HEK293 (cell line): ENCODE measurements at regions not wholly inside any gene's neighbourhood (a gene's known extent, or its start where the extent isn't known, plus 50 kb on each side); places are given as distances from the start of the nearest gene placed in this dataset.

Experiments used
- CTCF ChIA-PET: fragments of 350-600 bp; formaldehyde crosslinking; extraction: SDS; loops from one replicate; lab custom pipeline; 2021; ENCODE audit warnings: antibody characterized with exemption; lab: Yijun Ruan, JAX
- POLR2A ChIA-PET: fragments of 300-600 bp; formaldehyde crosslinking; extraction: SDS; loops from one replicate; lab custom pipeline; 2020; ENCODE audit warnings: antibody characterized with exemption, inconsistent platforms; lab: Yijun Ruan, JAX
- H3K27ac ChIP-seq: fragments of 200-500 bp; sonication (Bioruptor generic); 2 replicates; pipeline ENCODE4 v1.5.1; 2014; ENCODE audit warnings: low read depth, low read length, control low read depth, inconsistent platforms; ENCODE audit errors: extremely low read depth
- H3K36me3 ChIP-seq, 2 experiments: fragments of 200-500 bp in 1 of 2; sonication (Bioruptor generic) in 1 of 2; 1 replicate in 1 of 2; 2 replicates in 1 of 2; pipeline ENCODE4 v1.5.1; 2014 to 2017; ENCODE audit warnings: inconsistent platforms in 2 of 2, low read length in 2 of 2; ENCODE audit not compliant: control insufficient read depth in 2 of 2, insufficient read depth in 1 of 2
- H3K4me1 ChIP-seq: fragments of 200-500 bp; sonication (Bioruptor generic); 2 replicates; pipeline ENCODE4 v1.5.1; 2014; ENCODE audit warnings: mild to moderate bottlenecking, low read length, inconsistent platforms; ENCODE audit not compliant: control insufficient read depth, insufficient read depth
- H3K4me3 ChIP-seq: 2 replicates; pipeline ENCODE4 v1.5.1; 2011; ENCODE audit warnings: low read depth, mild to moderate bottlenecking, control low read depth, low read length, moderate library complexity
- H3K9me3 ChIP-seq: fragments of 200-500 bp; sonication (Bioruptor generic); 2 replicates; pipeline ENCODE4 v1.5.1; 2014; ENCODE audit warnings: low read depth, low read length, inconsistent platforms; ENCODE audit not compliant: control insufficient read depth, insufficient read depth
- BCL11B ChIP-seq: fragments of 450-650 bp; formaldehyde crosslinking; IDR thresholded peaks from 2 replicates; pipeline ENCODE4 v1.5.1; 2016; ENCODE audit warnings: low read depth, missing biosample characterization, missing genetic modification characterization
- EGR2 ChIP-seq: fragments of 450-650 bp; formaldehyde crosslinking; IDR thresholded peaks from 2 replicates; pipeline ENCODE4 v1.5.1; 2016; ENCODE audit warnings: low read depth, missing biosample characterization, missing genetic modification characterization
- KLF17 ChIP-seq: fragments of 450-650 bp; formaldehyde crosslinking; IDR thresholded peaks from 2 replicates; pipeline ENCODE4 v1.5.1; 2016; ENCODE audit warnings: missing biosample characterization, missing genetic modification characterization
- PRDM1 ChIP-seq: fragments of 450-650 bp; formaldehyde crosslinking; IDR thresholded peaks from 2 replicates; pipeline ENCODE4; 2016; ENCODE audit warnings: missing biosample characterization, missing genetic modification characterization
- ZBTB1 ChIP-seq: fragments of 450-650 bp; formaldehyde crosslinking; IDR thresholded peaks from 2 replicates; pipeline ENCODE4 v1.5.1; 2016; ENCODE audit warnings: missing biosample characterization, missing genetic modification characterization
- ZNF112 ChIP-seq: fragments of 450-650 bp; formaldehyde crosslinking; IDR thresholded peaks from 2 replicates; pipeline ENCODE4 v1.5.0; 2017; ENCODE audit warnings: missing biosample characterization, missing genetic modification characterization
- ZNF138 ChIP-seq: fragments of 450-650 bp; formaldehyde crosslinking; IDR thresholded peaks from 2 replicates; pipeline ENCODE4 v1.5.1; 2016; ENCODE audit warnings: missing biosample characterization, missing genetic modification characterization, borderline replicate concordance
- ZNF18 ChIP-seq: fragments of 450-650 bp; formaldehyde crosslinking; IDR thresholded peaks from 2 replicates; pipeline ENCODE4 v1.5.1; 2016; ENCODE audit warnings: missing biosample characterization, missing genetic modification characterization
- ZNF211 ChIP-seq: fragments of 450-650 bp; formaldehyde crosslinking; IDR thresholded peaks from 2 replicates; pipeline ENCODE4 v1.5.1; 2016; ENCODE audit warnings: low read depth, missing biosample characterization, missing genetic modification characterization
- ZNF510 ChIP-seq: fragments of 450-650 bp; formaldehyde crosslinking; IDR thresholded peaks from 2 replicates; pipeline ENCODE4 v1.5.1; 2018; ENCODE audit warnings: mild to moderate bottlenecking, missing genetic modification characterization, missing biosample characterization; ENCODE audit not compliant: insufficient replicate concordance
- ZNF561 ChIP-seq: fragments of 450-650 bp; IDR thresholded peaks from 2 replicates; pipeline ENCODE4 v1.5.1; 2018; ENCODE audit warnings: missing biosample characterization, missing genetic modification characterization, borderline replicate concordance
- TF ChIP-seq, protein P1 (sequence below): fragments of 450-650 bp; formaldehyde crosslinking; IDR thresholded peaks from 2 replicates; pipeline ENCODE4 v1.5.1; 2016; ENCODE audit warnings: missing biosample characterization, missing genetic modification characterization
- TF ChIP-seq, protein P2 (sequence below): fragments of 450-650 bp; formaldehyde crosslinking; IDR thresholded peaks from 2 replicates; pipeline ENCODE4 v1.5.1; 2017; ENCODE audit warnings: missing biosample characterization, missing genetic modification characterization
- TF ChIP-seq, protein P3 (sequence below): fragments of 450-650 bp; formaldehyde crosslinking; IDR thresholded peaks from 2 replicates; pipeline ENCODE4 v1.5.1; 2016; ENCODE audit warnings: missing biosample characterization, missing genetic modification characterization

GRCh38 chr6:144702781-144703180 lies 417.6 kb downstream of the UTRN start:
- peaks cover 0 to 3% of the 10 kb centered on the region in 2 experiments; a peak in 1 of 3 replicates for H3K36me3 ChIP-seq
- TF ChIP-seq KLF17 (tag by site-specific recombination) (no peak), BCL11B (tag by site-specific recombination) (no peak), ZNF211 (tag by site-specific recombination) (no peak), ZNF561 (tag by site-specific recombination) (no peak), ZNF510 (tag by site-specific recombination) (no peak), PRDM1 (tag by site-specific recombination) (no peak), ZNF18 (tag by site-specific recombination) (no peak), EGR2 (tag by site-specific recombination) (no peak), ZBTB1 (tag by site-specific recombination) (no peak)
- TF ChIP-seq, protein P1, sequence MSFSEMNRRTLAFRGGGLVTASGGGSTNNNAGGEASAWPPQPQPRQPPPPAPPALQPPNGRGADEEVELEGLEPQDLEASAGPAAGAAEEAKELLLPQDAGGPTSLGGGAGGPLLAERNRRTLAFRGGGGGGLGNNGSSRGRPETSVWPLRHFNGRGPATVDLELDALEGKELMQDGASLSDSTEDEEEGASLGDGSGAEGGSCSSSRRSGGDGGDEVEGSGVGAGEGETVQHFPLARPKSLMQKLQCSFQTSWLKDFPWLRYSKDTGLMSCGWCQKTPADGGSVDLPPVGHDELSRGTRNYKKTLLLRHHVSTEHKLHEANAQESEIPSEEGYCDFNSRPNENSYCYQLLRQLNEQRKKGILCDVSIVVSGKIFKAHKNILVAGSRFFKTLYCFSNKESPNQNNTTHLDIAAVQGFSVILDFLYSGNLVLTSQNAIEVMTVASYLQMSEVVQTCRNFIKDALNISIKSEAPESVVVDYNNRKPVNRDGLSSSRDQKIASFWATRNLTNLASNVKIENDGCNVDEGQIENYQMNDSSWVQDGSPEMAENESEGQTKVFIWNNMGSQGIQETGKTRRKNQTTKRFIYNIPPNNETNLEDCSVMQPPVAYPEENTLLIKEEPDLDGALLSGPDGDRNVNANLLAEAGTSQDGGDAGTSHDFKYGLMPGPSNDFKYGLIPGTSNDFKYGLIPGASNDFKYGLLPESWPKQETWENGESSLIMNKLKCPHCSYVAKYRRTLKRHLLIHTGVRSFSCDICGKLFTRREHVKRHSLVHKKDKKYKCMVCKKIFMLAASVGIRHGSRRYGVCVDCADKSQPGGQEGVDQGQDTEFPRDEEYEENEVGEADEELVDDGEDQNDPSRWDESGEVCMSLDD (tag by site-specific recombination), result no peak
- TF ChIP-seq, protein P2, sequence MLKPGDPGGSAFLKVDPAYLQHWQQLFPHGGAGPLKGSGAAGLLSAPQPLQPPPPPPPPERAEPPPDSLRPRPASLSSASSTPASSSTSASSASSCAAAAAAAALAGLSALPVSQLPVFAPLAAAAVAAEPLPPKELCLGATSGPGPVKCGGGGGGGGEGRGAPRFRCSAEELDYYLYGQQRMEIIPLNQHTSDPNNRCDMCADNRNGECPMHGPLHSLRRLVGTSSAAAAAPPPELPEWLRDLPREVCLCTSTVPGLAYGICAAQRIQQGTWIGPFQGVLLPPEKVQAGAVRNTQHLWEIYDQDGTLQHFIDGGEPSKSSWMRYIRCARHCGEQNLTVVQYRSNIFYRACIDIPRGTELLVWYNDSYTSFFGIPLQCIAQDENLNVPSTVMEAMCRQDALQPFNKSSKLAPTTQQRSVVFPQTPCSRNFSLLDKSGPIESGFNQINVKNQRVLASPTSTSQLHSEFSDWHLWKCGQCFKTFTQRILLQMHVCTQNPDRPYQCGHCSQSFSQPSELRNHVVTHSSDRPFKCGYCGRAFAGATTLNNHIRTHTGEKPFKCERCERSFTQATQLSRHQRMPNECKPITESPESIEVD, result no peak
- TF ChIP-seq, all 188 proteins: peak for 0
- ChIA-PET POLR2A (no interaction called here), CTCF (no interaction called here)
- no peaks in the 10 kb centered on the region for H3K9me3 ChIP-seq
- no peak overlapping the region for H3K27ac ChIP-seq
- H3K4me1 ChIP-seq, result no peaks in the 10 kb centered on the region
- no peak overlapping the region for H3K4me3 ChIP-seq

GRCh38 chr6:144710207-144710606 lies 425.1 kb downstream of the UTRN start:
- TF ChIP-seq ZNF112 (tag by site-specific recombination), result no peak
- no peak for TF ChIP-seq ZNF138 (tag by site-specific recombination)
- TF ChIP-seq, protein P3, sequence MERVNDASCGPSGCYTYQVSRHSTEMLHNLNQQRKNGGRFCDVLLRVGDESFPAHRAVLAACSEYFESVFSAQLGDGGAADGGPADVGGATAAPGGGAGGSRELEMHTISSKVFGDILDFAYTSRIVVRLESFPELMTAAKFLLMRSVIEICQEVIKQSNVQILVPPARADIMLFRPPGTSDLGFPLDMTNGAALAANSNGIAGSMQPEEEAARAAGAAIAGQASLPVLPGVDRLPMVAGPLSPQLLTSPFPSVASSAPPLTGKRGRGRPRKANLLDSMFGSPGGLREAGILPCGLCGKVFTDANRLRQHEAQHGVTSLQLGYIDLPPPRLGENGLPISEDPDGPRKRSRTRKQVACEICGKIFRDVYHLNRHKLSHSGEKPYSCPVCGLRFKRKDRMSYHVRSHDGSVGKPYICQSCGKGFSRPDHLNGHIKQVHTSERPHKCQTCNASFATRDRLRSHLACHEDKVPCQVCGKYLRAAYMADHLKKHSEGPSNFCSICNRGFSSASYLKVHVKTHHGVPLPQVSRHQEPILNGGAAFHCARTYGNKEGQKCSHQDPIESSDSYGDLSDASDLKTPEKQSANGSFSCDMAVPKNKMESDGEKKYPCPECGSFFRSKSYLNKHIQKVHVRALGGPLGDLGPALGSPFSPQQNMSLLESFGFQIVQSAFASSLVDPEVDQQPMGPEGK (tag by site-specific recombination), result no peak
- POLR2A ChIA-PET, result no interaction called here
- CTCF ChIA-PET, result no interaction called here
- H3K4me1 ChIP-seq, result peaks cover 5% of the 10 kb centered on the region; the same call in 1 of the 2 replicates
- no peaks in the 10 kb centered on the region for H3K9me3 ChIP-seq
- H3K27ac ChIP-seq, result no peak overlapping the region
- H3K36me3 ChIP-seq, result no peaks in the 10 kb centered on the region
- no peak overlapping the region for H3K4me3 ChIP-seq
